ENCODE measurements at regions not wholly inside any gene's neighbourhood (a gene's known extent, or its start where the extent isn't known, plus 50 kb on each side); places are given as distances from the start of the nearest gene placed in this dataset.
"Not testable (repeated sequence)": the region's sequence is repeated elsewhere in the genome, so short reads cannot be mapped to it uniquely, and the experiment has no call there.

DNA sequence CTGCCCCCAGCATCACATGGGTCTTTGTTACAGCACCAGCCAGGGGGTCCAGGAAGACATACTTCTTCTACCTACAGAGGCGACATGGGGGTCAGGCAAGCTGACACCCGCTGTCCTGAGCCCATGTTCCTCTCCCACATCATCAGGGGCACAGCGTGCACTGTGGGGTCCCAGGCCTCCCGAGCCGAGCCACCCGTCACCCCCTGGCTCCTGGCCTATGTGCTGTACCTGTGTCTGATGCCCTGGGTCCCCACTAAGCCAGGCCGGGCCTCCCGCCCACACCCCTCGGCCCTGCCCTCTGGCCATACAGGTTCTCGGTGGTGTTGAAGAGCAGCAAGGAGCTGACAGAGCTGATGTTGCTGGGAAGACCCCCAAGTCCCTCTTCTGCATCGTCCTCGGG lies 434.2 kb downstream of the OR4F29 start:
- not testable (repeated sequence) for H3K4me3 ChIP-seq (replicated peaks in 1 of 4; ENCODE audit: control extremely low read depth in 1 of 4, insufficient read depth in 1 of 4, low read depth in 3 of 4, low read length in 4 of 4); DNase-seq (ENCODE audit: low read depth in 2 of 2); H3K4me2 ChIP-seq (ENCODE audit: extremely low read depth, insufficient read depth, low read length); H2AFZ ChIP-seq (ENCODE audit: low read length); H3K36me3 ChIP-seq (ENCODE audit: control insufficient read depth, insufficient read depth, low read length); H3K27ac ChIP-seq (ENCODE audit: insufficient read depth, low read length); H3K27me3 ChIP-seq (ENCODE audit: control insufficient read depth, insufficient read depth, low read length); H3K79me2 ChIP-seq (ENCODE audit: control insufficient read depth, insufficient read depth, low read length); H3K4me1 ChIP-seq (ENCODE audit: control insufficient read depth, extremely low read depth, insufficient read depth, low read length); H4K20me1 ChIP-seq (ENCODE audit: control insufficient read depth, extremely low read depth, insufficient read depth, low read length); H3K9ac ChIP-seq (ENCODE audit: insufficient read depth, low read length); H3K9me3 ChIP-seq (ENCODE audit: control insufficient read depth, insufficient read depth, low read depth, low read length)

DNA sequence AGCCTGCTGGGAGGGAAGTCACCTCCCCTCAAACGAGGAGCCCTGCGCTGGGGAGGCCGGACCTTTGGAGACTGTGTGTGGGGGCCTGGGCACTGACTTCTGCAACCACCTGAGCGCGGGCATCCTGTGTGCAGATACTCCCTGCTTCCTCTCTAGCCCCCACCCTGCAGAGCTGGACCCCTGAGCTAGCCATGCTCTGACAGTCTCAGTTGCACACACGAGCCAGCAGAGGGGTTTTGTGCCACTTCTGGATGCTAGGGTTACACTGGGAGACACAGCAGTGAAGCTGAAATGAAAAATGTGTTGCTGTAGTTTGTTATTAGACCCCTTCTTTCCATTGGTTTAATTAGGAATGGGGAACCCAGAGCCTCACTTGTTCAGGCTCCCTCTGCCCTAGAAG lies 435.5 kb downstream of the OR4F29 start:
- H4K20me1 ChIP-seq (ENCODE audit: control insufficient read depth, extremely low read depth, insufficient read depth, low read length); H3K27me3 ChIP-seq (ENCODE audit: control insufficient read depth, insufficient read depth, low read length); H2AFZ ChIP-seq (ENCODE audit: low read length); H3K9ac ChIP-seq (ENCODE audit: insufficient read depth, low read length); H3K9me3 ChIP-seq (ENCODE audit: control insufficient read depth, insufficient read depth, low read depth, low read length); H3K4me3 ChIP-seq (replicated peaks in 1 of 4; ENCODE audit: control extremely low read depth in 1 of 4, insufficient read depth in 1 of 4, low read depth in 3 of 4, low read length in 4 of 4); H3K27ac ChIP-seq (ENCODE audit: insufficient read depth, low read length); H3K4me1 ChIP-seq (ENCODE audit: control insufficient read depth, extremely low read depth, insufficient read depth, low read length); H3K4me2 ChIP-seq (ENCODE audit: extremely low read depth, insufficient read depth, low read length); H3K79me2 ChIP-seq (ENCODE audit: control insufficient read depth, insufficient read depth, low read length); DNase-seq (ENCODE audit: low read depth in 2 of 2); H3K36me3 ChIP-seq (ENCODE audit: control insufficient read depth, insufficient read depth, low read length): not testable (repeated sequence)

DNA sequence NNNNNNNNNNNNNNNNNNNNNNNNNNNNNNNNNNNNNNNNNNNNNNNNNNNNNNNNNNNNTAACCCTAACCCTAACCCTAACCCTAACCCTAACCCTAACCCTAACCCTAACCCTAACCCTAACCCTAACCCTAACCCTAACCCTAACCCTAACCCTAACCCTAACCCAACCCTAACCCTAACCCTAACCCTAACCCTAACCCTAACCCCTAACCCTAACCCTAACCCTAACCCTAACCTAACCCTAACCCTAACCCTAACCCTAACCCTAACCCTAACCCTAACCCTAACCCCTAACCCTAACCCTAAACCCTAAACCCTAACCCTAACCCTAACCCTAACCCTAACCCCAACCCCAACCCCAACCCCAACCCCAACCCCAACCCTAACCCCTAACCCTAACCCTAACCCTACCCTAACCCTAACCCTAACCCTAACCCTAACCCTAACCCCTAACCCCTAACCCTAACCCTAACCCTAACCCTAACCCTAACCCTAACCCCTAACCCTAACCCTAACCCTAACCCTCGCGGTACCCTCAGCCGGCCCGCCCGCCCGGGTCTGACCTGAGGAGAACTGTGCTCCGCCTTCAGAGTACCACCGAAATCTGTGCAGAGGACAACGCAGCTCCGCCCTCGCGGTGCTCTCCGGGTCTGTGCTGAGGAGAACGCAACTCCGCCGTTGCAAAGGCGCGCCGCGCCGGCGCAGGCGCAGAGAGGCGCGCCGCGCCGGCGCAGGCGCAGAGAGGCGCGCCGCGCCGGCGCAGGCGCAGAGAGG lies 441.3 kb downstream of the OR4F29 start:
- not testable (repeated sequence) for H4K20me1 ChIP-seq (ENCODE audit: control insufficient read depth, extremely low read depth, insufficient read depth, low read length); H2AFZ ChIP-seq (ENCODE audit: low read length); H3K27ac ChIP-seq (ENCODE audit: insufficient read depth, low read length); H3K4me3 ChIP-seq (replicated peaks in 1 of 4; ENCODE audit: control extremely low read depth in 1 of 4, insufficient read depth in 1 of 4, low read depth in 3 of 4, low read length in 4 of 4); H3K9me3 ChIP-seq (ENCODE audit: control insufficient read depth, insufficient read depth, low read depth, low read length); H3K27me3 ChIP-seq (ENCODE audit: control insufficient read depth, insufficient read depth, low read length); H3K9ac ChIP-seq (ENCODE audit: insufficient read depth, low read length); H3K79me2 ChIP-seq (ENCODE audit: control insufficient read depth, insufficient read depth, low read length); DNase-seq (ENCODE audit: low read depth in 2 of 2); H3K4me2 ChIP-seq (ENCODE audit: extremely low read depth, insufficient read depth, low read length); H3K4me1 ChIP-seq (ENCODE audit: control insufficient read depth, extremely low read depth, insufficient read depth, low read length); H3K36me3 ChIP-seq (ENCODE audit: control insufficient read depth, insufficient read depth, low read length)
